Neural cell (in vitro differentiated cells): ENCODE measurements at regions not wholly inside any gene's neighbourhood (a gene's known extent, or its start where the extent isn't known, plus 50 kb on each side); places are given as distances from the start of the nearest gene placed in this dataset.

Source experiments
- EP300 ChIP-seq: fragments of 450-650 bp; conservative IDR thresholded peaks from 2 replicates; pipeline ENCODE4 v1.6.1; 2014; ENCODE audit warnings: antibody characterized with exemption, mild to moderate bottlenecking, moderate library complexity; ENCODE audit not compliant: poor library complexity, severe bottlenecking
- EZH2 ChIP-seq: fragments of 200-600, 300-800 bp; shearing (Covaris generic), sonication (generic); IDR thresholded peaks from 2 replicates; pipeline ENCODE4 v1.6.1; 2014; ENCODE audit warnings: antibody characterized with exemption, low read length, borderline replicate concordance, mild to moderate bottlenecking; ENCODE audit not compliant: insufficient read depth, poor library complexity, severe bottlenecking
- MXI1 ChIP-seq: fragments of 450-650 bp; conservative IDR thresholded peaks from 2 replicates; pipeline ENCODE4 v1.6.1; 2014; ENCODE audit warnings: antibody characterized with exemption, mild to moderate bottlenecking; ENCODE audit not compliant: poor library complexity, severe bottlenecking
- POLR2AphosphoS5 ChIP-seq: IDR thresholded peaks from 2 replicates; pipeline ENCODE4 v1.6.1; 2012
- RAD21 ChIP-seq: fragments of 450-650 bp; conservative IDR thresholded peaks from 2 replicates; pipeline ENCODE4 v1.6.1; 2014; ENCODE audit warnings: antibody characterized with exemption, mild to moderate bottlenecking, moderate library complexity
- TAF1 ChIP-seq: IDR thresholded peaks from 2 replicates; pipeline ENCODE4 v1.6.1; 2012; ENCODE audit warnings: low read depth
- TF ChIP-seq, protein P1 (sequence below): fragments of 450-650 bp; IDR thresholded peaks from 2 replicates; pipeline ENCODE4 v1.5.1; 2014; ENCODE audit warnings: antibody characterized with exemption, mild to moderate bottlenecking, moderate library complexity; ENCODE audit not compliant: poor library complexity, severe bottlenecking
- TF ChIP-seq, protein P2 (sequence below): IDR thresholded peaks from 2 replicates; pipeline ENCODE4 v1.6.1; 2012; ENCODE audit warnings: borderline replicate concordance

DNA sequence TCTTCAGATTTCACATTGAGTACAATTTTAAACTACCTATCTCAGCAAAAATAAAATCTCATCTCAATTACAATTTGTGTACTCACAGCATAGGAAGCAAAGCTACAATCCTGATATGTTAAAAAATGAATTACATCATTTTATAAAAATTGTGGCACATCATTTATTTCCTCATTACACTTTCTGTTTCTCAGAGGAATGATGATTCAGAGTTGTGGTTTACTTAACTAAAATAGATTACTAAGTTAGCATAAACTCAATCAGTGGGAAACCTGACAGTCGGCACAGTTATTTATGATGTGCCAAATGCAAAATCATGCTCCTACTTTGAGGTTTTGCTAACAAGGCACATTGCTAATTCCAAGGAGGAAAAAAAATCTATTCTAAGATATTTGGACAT, 325.0 kb downstream of the FBXO8 start:
- TF ChIP-seq, protein P1, sequence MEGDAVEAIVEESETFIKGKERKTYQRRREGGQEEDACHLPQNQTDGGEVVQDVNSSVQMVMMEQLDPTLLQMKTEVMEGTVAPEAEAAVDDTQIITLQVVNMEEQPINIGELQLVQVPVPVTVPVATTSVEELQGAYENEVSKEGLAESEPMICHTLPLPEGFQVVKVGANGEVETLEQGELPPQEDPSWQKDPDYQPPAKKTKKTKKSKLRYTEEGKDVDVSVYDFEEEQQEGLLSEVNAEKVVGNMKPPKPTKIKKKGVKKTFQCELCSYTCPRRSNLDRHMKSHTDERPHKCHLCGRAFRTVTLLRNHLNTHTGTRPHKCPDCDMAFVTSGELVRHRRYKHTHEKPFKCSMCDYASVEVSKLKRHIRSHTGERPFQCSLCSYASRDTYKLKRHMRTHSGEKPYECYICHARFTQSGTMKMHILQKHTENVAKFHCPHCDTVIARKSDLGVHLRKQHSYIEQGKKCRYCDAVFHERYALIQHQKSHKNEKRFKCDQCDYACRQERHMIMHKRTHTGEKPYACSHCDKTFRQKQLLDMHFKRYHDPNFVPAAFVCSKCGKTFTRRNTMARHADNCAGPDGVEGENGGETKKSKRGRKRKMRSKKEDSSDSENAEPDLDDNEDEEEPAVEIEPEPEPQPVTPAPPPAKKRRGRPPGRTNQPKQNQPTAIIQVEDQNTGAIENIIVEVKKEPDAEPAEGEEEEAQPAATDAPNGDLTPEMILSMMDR = no peak
- TF ChIP-seq POLR2AphosphoS5 = no peak
- TF ChIP-seq, protein P2, sequence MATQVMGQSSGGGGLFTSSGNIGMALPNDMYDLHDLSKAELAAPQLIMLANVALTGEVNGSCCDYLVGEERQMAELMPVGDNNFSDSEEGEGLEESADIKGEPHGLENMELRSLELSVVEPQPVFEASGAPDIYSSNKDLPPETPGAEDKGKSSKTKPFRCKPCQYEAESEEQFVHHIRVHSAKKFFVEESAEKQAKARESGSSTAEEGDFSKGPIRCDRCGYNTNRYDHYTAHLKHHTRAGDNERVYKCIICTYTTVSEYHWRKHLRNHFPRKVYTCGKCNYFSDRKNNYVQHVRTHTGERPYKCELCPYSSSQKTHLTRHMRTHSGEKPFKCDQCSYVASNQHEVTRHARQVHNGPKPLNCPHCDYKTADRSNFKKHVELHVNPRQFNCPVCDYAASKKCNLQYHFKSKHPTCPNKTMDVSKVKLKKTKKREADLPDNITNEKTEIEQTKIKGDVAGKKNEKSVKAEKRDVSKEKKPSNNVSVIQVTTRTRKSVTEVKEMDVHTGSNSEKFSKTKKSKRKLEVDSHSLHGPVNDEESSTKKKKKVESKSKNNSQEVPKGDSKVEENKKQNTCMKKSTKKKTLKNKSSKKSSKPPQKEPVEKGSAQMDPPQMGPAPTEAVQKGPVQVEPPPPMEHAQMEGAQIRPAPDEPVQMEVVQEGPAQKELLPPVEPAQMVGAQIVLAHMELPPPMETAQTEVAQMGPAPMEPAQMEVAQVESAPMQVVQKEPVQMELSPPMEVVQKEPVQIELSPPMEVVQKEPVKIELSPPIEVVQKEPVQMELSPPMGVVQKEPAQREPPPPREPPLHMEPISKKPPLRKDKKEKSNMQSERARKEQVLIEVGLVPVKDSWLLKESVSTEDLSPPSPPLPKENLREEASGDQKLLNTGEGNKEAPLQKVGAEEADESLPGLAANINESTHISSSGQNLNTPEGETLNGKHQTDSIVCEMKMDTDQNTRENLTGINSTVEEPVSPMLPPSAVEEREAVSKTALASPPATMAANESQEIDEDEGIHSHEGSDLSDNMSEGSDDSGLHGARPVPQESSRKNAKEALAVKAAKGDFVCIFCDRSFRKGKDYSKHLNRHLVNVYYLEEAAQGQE = no peak
- TF ChIP-seq EZH2 = no peak
- TF ChIP-seq EP300 = no peak
- TF ChIP-seq MXI1 = no peak
- no peak for TF ChIP-seq RAD21
- no peak for TF ChIP-seq TAF1
